ENCODE measurements at regions not wholly inside any gene's neighbourhood (a gene's known extent, or its start where the extent isn't known, plus 50 kb on each side); places are given as distances from the start of the nearest gene placed in this dataset.

- TF ChIP-seq CTCF (conservative IDR thresholded peaks at IDR 0.05; ENCODE audit: low read depth, low read length): no peak
- TF ChIP-seq USF2 (IDR thresholded peaks at IDR 0.05; ENCODE audit: low read depth, low read length): no peak
- TF ChIP-seq CHD1 (IDR thresholded peaks at IDR 0.05; ENCODE audit: low read depth, low read length): no peak
- TF ChIP-seq POLR2A (IDR thresholded peaks at IDR 0.05; ENCODE audit: low read depth, low read length): no peak
- no peak for TF ChIP-seq ELK1 (IDR thresholded peaks at IDR 0.05; ENCODE audit: borderline replicate concordance, low read depth, low read length)
- TF ChIP-seq MAZ (IDR thresholded peaks at IDR 0.05; ENCODE audit: borderline replicate concordance, low read depth, low read length): no peak
- TF ChIP-seq BHLHE40 (IDR thresholded peaks at IDR 0.05; ENCODE audit: low read depth, low read length): no peak
- TF ChIP-seq MAFK (IDR thresholded peaks at IDR 0.05; ENCODE audit: low read depth, low read length): no peak
- TF ChIP-seq CEBPB (IDR thresholded peaks at IDR 0.05; ENCODE audit: low read depth, low read length): no peak
- TF ChIP-seq RAD21 (IDR thresholded peaks at IDR 0.05; ENCODE audit: low read length): no peak
Observed at GRCh38 chr5:107121793-107122519, 548.8 kb downstream of the EFNA5 start.

Data from IMR-90 (cell line).